ENCODE measurements at regions not wholly inside any gene's neighbourhood (a gene's known extent, or its start where the extent isn't known, plus 50 kb on each side); places are given as distances from the start of the nearest gene placed in this dataset.

GRCh38 chr3:96192966-96193550 lies 621.3 kb upstream of the EPHA6 start:
- no peaks in the 10 kb centered on the region for H3K27me3 Mint-ChIP-seq (ENCODE audit: insufficient read depth, unreplicated experiment)
- DNase-seq: no peak
- no TSS peak for BruUV-seq (replicated peaks)

GRCh38 chr3:96200897-96201296 lies 613.5 kb upstream of the EPHA6 start:
- H3K9me3 Mint-ChIP-seq (ENCODE audit: unreplicated experiment): no peaks in the 10 kb centered on the region
- DNase-seq: no peak
- Histone ChIP-seq H3K9me3 (no peaks in the 10 kb centered on the region), H3K27me3 (replicated peaks; ENCODE audit: control insufficient read depth, insufficient read depth, low read length) (no peaks in the 10 kb centered on the region), H3K4me1 (no peaks in the 10 kb centered on the region), H3K36me3 (ENCODE audit: control insufficient read depth, insufficient read depth, low read length) (no peaks in the 10 kb centered on the region), H3K4me3 (ENCODE audit: low read depth, low read length) (no peak overlapping the region)
- no peaks in the 10 kb centered on the region for H3K4me1 Mint-ChIP-seq (ENCODE audit: low read depth, unreplicated experiment)
- no TSS peak for BruUV-seq (replicated peaks)
- POLR2A ChIA-PET: no interaction called here
- no peak overlapping the region for H3K4me3 Mint-ChIP-seq (ENCODE audit: unreplicated experiment)
- CTCF ChIA-PET: no interaction called here
- no peak overlapping the region for H3K27ac Mint-ChIP-seq (ENCODE audit: unreplicated experiment)
- no peak for TF ChIP-seq CTCF (IDR thresholded peaks at IDR 0.05; ENCODE audit: insufficient read depth in 1 of 2, low read depth in 1 of 2, low read length in 1 of 2, severe bottlenecking in 1 of 2, unreplicated experiment in 1 of 2)
- intact Hi-C loops (cut with micrococcal nuclease; ENCODE audit: unreplicated experiment): no loop called here
- H3K27me3 Mint-ChIP-seq (ENCODE audit: insufficient read depth, unreplicated experiment): no peaks in the 10 kb centered on the region
- no peaks in the 10 kb centered on the region for H3K36me3 Mint-ChIP-seq (ENCODE audit: insufficient read depth, unreplicated experiment)

More at GRCh38 chr3:96192966-96193550, 621.3 kb upstream of the EPHA6 start:
- ChIA-PET CTCF (no interaction called here), POLR2A (no interaction called here)
- H3K4me1 Mint-ChIP-seq (ENCODE audit: low read depth, unreplicated experiment): no peaks in the 10 kb centered on the region
- no peaks in the 10 kb centered on the region for H3K9me3 ChIP-seq
- H3K27me3 ChIP-seq (replicated peaks; ENCODE audit: control insufficient read depth, insufficient read depth, low read length): no peaks in the 10 kb centered on the region
- no peaks in the 10 kb centered on the region for H3K9me3 Mint-ChIP-seq (ENCODE audit: unreplicated experiment)
- no peaks in the 10 kb centered on the region for H3K4me1 ChIP-seq
- no peak for TF ChIP-seq CTCF (IDR thresholded peaks at IDR 0.05; ENCODE audit: insufficient read depth in 1 of 2, low read depth in 1 of 2, low read length in 1 of 2, severe bottlenecking in 1 of 2, unreplicated experiment in 1 of 2)
- no peak overlapping the region for H3K4me3 Mint-ChIP-seq (ENCODE audit: unreplicated experiment)
- intact Hi-C loops (cut with micrococcal nuclease; ENCODE audit: unreplicated experiment): no loop called here
- H3K36me3 ChIP-seq (ENCODE audit: control insufficient read depth, insufficient read depth, low read length): no peaks in the 10 kb centered on the region
- no peak overlapping the region for H3K27ac Mint-ChIP-seq (ENCODE audit: unreplicated experiment)
- no peaks in the 10 kb centered on the region for H3K36me3 Mint-ChIP-seq (ENCODE audit: insufficient read depth, unreplicated experiment)
- H3K4me3 ChIP-seq (ENCODE audit: low read depth, low read length): no peak overlapping the region

GRCh38 chr3:96201463-96201862 lies 612.9 kb upstream of the EPHA6 start:
- ChIA-PET CTCF (no interaction called here), POLR2A (no interaction called here)
- TF ChIP-seq CTCF (IDR thresholded peaks at IDR 0.05; ENCODE audit: insufficient read depth in 1 of 2, low read depth in 1 of 2, low read length in 1 of 2, severe bottlenecking in 1 of 2, unreplicated experiment in 1 of 2): no peak
- no peaks in the 10 kb centered on the region for H3K36me3 Mint-ChIP-seq (ENCODE audit: insufficient read depth, unreplicated experiment)
- no TSS peak for BruUV-seq (replicated peaks)
- DNase-seq: no peak
- Histone ChIP-seq H3K9me3 (no peaks in the 10 kb centered on the region), H3K4me1 (no peaks in the 10 kb centered on the region), H3K36me3 (ENCODE audit: control insufficient read depth, insufficient read depth, low read length) (no peaks in the 10 kb centered on the region), H3K4me3 (ENCODE audit: low read depth, low read length) (no peak overlapping the region), H3K27me3 (replicated peaks; ENCODE audit: control insufficient read depth, insufficient read depth, low read length) (no peaks in the 10 kb centered on the region)
- H3K9me3 Mint-ChIP-seq (ENCODE audit: unreplicated experiment): no peaks in the 10 kb centered on the region
- intact Hi-C loops (cut with micrococcal nuclease; ENCODE audit: unreplicated experiment): no loop called here
- H3K27ac Mint-ChIP-seq (ENCODE audit: unreplicated experiment): no peak overlapping the region
- no peaks in the 10 kb centered on the region for H3K4me1 Mint-ChIP-seq (ENCODE audit: low read depth, unreplicated experiment)
- no peak overlapping the region for H3K4me3 Mint-ChIP-seq (ENCODE audit: unreplicated experiment)
- no peaks in the 10 kb centered on the region for H3K27me3 Mint-ChIP-seq (ENCODE audit: insufficient read depth, unreplicated experiment)

All from Caco-2 (cell line).